NCI-H82 treated with DMSO at 0.1 percent for 48 hours (cell line): ENCODE measurements at regions not wholly inside any gene's neighbourhood (a gene's known extent, or its start where the extent isn't known, plus 50 kb on each side); places are given as distances from the start of the nearest gene placed in this dataset.

Source experiments
- DNase-seq: peaks from one replicate; lab custom pipeline; 2025; ENCODE audit not compliant: unreplicated experiment; lab: John Stamatoyannopoulos, UW

DNA sequence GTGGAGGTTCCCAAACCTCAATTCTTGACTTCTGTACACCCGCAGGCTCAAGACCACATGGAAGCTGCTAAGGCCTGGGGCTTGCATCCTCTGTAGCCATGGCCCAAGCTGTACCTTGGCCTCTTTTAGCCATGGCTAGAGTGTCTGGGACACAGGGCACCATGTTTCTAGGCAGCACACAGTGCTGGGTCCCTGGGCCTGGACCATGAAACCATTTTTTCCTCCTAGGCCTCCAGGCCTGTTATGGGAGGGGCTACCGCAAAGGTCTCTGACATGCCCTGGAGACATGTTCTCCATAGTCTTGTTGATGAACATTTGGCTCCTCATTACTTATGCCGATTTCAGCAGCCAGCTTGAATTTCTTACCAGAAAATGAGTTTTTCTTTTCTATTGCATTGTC lies 701.4 kb downstream of the FGF9 start:
- no peak for DNase-seq

DNA sequence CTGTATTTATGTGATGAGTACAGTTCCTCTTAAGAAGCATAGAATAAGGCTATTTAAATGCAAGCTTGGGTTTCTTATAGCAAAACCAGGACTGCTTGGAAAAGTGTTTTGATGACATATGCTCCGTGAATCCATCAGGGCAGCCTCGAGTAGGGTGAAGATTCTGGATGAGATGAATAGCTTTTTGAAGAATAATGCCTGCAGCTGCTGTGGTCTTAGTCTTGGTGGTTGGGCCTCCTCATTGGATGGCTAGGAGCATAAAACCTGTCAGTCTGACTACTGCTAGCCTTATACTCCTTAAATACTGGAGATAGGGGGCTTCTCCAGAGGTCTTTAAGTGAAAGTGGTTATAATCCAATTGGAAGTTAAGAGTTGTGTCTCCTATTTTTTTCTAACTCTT lies 704.3 kb downstream of the FGF9 start:
- DNase-seq: no peak

DNA sequence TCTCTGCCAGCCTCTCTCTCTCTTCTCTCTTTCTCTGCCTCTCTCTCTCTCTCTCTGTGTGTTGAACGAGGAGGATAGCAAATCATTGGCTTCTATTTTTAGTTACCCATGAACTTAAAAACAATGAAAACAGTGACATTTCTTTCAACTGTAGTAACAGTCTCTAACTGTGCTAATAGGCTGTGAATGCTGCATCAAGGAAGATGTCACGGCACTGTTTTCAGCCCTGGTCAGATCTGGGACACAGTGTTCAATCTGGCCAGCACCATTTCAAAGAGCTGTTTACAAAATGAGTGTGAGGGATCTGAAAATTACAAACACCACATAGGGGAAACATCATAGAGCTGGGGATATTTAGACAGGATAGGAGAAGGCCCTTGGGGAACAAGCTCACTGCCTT lies 717.0 kb downstream of the FGF9 start:
- no peak for DNase-seq

DNA sequence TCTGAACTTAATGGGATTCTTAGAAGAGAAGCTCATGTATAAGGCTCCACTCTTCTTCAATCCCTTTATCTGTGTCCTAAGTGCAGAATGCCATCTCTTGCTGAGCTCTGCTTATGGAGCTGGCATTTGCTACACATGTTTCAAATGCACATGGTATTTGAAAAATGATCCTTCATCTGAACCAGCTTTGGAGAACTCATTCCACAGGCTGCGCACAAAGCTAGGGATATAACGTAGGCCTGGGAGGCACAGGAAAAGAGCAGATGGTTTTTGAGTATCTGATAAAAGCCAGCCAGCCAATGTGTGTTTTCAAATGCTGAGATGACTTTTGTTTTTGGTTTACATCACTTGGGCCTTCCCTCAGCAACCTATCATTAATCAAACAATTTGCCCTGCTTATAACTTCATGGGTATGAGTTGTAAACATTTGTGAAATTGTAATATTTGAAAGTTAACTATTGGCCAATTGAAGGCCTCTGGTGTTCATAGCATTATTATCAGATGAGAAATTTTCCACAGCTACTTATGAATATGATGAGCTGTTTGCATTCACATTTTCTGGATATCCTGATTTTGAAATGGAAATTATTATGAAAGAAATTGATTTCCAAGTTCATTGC lies 729.0 kb downstream of the FGF9 start:
- no peak for DNase-seq

DNA sequence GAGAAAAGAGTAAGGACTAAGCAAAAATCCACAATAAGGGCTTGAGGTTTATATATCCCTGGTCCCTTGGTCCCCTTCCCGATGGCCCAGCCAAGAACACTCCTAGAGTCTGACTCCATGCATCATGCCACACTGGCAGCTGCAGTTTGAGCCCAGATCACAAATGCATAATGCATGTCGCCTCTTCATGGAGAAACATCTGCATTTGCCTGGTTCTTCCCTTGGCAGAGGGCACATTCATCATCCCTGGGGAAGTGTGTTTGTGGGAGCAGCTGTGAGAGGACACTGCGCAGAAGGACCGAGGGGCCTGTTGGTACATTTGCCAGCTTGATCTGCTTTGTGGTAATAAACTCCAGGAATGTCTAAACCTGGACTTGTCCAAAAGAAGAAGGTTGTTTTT lies 731.8 kb downstream of the FGF9 start:
- DNase-seq: no peak

DNA sequence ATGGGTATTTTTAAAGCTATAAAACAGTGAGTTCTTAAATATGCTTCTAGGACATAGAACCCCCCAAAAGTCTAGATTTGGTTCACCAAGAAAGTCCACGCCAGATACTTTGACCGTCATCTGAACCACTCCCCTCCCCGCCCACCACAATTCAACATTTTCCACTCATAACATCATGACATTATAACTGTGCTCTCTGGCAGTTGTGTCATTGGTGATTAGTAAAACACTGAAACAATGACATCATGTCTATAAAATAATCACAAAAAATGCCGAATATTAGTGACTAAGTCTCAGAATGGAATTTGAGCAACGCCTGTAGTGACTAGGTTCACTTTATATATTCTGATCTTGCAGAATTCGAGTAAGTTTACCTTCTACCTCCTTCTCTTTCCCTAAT lies 732.3 kb downstream of the FGF9 start:
- DNase-seq: no peak

DNA sequence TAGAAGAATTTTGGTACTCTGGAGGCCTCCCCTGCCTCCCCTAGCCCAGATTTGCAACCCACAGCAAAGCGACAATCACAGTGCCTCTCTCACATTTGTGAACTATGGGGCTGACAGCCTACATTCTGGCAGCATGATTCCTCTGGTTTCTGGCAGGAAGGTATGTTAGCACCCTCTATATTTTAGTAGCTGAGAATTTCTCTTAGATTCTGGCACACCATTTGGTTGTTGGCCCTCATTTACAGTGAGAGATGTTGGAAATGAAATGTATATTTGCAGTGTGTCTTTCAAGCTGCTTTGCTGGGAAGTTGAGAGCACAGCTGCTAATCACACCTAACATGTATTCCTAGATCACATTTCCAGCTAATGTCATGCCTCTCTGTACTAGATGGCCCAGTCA lies 735.0 kb downstream of the FGF9 start:
- no peak for DNase-seq

DNA sequence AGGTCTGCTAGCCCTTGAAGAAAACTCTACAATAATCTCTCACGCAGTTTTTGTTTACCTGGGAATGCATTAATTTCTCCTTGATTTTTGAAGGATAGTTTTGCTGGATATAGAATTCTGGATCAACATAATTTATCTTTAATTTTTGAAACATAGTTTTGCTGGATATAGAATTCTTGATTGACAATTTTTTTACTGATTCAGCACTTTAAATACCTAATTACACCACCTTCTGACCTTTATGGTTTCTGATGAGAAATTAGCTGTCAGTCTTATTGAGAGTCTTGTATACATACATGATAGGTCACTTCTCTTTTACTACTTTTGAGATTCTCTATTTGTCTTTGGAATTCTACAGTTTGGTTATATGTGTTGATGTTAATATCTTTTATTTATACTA lies 741.6 kb downstream of the FGF9 start:
- no peak for DNase-seq

DNA sequence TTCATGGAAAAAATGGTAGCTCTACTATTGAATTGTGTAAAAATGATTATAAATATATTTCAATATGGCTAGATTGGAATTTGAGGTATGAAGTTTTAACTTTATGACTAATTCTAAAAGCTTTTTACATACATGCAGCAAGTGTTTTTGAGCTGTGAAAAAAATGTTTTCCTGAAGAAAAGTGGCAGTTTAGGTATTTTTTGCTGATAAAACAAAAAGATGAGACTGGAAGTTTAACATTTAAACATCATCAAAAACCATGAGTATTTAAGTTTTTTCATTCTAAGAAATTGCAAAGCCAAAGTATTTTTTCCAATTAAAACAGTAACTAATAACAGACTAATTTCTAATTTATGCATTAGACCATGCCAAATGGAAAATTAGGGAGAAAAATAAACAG lies 751.1 kb downstream of the FGF9 start:
- DNase-seq: no peak

DNA sequence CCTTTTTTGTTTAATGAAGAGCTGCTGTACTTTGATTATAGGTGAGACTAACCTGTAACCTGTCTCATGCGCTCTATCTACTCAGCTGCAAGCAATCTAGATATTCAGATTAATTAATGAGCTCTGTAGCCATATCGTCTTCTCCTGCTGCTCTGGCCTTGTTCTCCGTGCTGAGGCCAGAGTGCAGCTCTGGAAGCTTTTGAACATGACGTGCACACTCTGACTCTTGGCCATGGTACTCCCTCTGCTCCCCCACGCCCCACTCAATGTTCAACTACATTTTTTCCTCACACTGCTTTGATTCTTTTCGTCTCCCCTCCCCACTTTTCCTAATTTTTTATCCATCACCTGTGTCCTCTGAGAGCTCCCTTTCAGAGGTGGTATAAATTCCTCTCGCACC lies 751.8 kb downstream of the FGF9 start:
- DNase-seq: no peak

DNA sequence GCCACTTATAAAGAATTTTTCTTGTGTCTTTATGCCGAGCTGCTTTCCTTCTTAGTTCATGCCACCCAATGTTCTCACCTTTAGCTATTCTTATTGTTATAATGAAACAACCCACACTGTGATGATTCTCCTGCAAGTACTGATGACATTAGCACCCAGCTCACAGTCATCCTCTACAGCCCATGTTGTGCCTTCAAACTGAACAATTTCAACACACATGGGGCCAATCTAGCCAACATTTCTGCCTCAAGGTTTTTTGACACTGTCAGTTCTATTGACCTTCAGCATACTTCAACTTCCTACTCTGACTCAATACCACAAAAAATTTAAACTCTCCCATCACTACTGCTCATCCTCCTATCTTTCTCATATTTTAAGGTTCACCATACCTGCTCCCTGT lies 752.4 kb downstream of the FGF9 start:
- DNase-seq: no peak

DNA sequence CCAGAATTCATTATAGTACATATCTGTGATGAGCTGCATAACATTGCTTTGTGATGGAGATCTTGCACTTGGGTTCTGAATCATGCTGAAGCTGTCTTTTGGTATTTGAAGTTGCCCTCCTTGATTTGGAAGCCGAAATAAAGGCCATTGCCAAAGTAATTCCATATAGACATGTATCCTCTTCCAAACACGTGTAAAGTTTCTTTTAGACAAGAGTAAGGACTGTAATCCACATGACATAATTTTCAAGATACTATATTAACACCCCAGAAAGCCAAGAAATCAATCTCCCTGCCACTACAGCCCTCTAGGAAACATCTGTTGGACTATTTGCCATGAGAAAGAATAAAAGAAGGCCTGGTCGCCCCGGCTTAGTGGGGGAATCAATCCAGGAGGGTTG lies 754.2 kb downstream of the FGF9 start:
- DNase-seq: no peak

DNA sequence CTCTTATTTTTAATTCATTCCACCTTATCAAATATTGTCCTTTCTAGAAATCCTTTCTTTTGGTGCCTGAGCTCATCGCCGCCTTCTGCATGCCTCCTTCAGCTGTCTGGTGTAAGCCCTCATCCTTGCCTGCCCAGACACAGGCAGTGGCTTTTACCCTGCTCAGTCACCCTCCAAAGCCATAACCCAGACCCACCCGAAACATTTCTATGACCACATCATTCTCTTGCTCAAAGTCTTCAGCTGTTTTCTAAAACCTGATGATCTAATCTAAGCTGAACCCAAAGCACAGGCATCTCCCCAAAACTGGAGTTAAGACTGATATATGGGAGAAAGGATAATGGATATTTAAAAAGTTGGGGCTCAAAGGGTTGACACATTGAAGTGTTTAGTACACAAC lies 753.7 kb upstream of the SGCG start:
- no peak for DNase-seq

DNA sequence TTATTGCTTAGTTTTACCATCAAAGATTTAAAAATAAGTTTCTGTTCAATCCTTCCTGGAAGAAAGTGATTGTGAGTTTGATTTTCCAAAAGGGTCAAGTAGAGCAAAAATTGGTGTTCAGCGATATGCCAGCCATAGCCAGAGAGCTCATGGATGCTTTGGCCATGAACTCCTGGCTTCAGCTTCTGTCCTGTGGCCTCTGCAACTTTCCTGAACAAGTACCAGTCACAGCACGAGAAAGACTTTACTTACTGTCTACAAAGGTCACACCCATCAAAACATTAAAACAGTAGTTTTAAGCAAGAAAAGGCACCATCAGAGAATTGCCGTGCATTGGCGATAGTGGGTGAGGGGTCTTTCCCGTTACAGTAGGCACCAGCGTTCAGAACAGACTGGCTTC lies 753.0 kb upstream of the SGCG start:
- no peak for DNase-seq

DNA sequence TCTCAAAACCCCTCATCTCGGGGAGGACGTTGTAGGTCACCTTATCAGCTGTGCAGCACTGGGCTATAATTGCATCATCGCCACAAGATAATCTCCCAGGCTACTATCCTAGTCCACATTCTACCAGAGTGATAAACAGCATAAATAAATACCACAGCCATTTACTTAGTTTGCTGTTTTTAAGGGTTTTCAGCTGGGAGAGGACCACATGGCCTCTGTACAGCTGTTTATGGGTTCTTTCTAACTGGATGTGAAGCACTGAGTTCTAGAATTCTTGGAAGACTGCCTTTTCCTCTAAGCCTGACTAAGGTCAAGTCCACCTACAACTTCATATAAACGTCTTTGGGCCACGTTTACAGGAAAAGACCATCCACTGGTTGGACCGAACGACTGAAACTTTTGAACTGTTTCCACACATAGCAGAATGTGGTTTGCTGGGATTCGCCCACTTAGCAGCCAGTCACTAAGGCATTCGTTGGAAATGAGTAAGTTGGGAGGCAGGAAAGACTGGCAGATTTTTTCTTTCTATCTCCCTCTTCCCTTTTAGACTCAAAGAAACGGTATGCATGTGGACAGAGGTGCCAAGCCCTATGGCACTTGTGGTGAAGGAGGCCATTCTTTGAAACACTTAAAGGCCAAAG lies 752.5 kb upstream of the SGCG start:
- DNase-seq: no peak

DNA sequence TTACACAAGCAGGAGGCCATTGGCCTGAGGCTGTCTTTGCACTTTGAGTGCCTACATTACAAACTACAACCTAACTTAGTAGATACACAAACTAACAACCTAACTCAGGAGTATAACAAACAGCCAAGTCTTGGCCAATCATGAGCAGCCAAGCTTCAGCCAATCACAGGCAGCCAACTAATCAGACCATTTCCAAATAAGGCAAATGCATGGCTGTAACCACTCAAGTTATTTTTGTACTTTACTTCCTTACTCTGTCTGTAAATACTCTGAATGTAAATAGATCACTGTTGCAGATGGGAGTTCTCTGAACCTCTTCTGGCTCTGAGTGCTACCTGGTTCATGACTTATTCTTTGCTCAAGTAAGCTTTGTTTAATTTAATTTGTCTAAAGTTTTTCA lies 748.1 kb upstream of the SGCG start:
- no peak for DNase-seq

DNA sequence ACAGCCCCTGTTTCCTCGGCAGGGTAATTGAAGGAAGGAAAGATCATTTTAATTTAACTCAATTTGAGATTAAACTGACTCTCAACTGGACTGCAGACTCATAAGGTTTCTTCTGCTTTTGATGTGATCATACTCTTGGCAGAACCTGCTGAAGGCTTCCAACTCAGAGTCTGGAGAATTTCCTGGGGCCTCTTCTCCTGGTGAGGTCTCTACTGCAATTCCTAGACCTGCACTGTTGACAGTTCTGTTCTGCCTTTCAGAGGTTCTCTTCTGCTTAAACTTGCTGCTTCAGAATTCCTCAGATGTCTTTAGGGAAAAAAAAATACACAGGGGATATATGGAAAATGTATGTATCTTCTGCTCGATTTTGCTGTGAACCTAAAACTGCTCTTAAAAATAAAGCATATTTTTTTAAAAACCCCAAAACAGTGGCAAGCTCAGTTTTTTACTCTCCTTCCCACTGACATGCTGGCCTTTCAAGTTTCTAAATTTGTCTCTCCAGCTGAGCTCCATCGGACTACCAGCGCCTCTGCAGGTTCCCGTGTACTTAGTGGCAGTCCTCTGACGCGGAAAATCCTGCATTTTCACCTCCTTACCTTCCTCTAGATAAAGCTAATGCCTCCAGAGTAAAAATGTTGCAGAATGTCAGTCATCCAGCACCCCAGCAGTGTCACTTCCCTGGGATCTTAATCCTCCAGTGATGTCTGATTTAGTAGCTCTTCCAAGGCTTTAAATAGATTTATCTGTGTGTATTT lies 733.5 kb upstream of the SGCG start:
- DNase-seq: no peak

DNA sequence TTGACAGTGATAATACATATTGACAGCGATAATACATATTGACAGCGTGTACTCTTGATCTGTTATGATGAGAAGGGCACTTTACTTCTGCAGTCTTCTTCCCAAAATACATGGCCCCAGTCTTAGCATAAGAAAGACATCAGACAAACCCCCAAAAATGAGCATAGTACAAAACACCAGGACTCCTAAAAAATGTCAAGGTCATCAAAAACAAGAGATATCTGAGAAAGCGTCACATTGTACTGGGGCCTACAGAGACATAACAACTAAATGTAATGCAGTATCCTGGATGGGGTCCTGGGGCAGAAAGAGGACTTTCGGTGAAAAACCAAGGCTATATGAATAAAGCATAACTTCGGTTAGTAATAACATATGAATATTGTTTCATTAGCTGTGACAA lies 731.5 kb upstream of the SGCG start:
- DNase-seq: no peak

DNA sequence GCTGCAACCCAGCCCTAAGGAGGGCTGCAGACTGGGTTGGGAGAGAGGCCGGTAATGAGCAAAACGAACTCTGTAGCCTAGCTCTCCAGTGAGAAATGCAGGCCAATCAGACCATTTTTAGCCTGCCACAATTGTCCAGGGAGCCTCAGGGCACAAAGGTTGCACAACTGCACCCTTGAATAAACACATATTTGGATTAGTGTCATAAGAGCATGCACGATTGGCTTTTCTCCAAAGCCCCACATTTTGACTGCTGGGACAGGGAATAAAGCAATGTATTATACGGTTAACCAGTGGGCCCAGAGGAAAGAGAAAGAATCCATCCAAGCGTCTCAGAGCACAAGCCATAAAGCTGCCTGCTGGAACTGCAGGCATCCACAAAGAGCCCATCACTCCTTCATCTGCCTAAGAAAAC lies 729.4 kb upstream of the SGCG start:
- no peak for DNase-seq

DNA sequence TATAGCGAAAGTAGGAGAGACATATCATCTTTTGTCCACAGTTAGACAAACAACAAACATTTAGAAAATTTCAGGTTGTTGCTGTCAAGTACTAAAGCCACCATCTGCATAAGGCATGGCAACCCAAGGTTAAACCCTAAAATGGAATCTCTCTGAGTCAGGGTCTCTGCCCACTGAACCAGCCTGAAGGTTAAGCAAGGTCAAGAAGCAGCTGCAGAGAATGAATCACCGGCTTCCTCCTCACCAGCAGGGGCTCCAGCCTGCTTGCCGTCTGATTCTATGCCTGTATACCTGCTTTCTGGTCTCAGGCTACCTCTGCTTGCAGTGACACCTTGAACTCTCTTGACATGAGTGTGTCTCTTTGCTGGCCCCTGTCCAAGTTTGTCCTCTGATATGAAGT lies 726.2 kb upstream of the SGCG start:
- DNase-seq: no peak

DNA sequence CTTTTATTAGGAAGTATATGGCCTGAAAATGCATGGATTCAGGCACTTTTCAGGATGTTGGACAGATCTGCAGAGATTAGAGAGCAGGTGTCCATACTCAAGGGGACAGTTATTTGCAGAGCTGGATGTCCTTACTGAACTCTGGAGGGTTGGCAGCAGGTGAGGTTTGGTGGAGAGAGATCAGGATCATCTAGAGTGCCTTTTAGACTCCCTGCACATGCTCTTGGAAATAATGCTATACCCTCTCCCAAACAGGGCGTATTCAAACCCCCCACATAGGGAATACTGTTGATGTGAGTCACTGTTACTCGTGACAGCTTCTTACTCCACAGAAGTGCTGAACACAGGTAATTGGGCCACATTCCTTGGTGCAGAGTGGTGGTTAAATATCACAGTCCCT lies 725.7 kb upstream of the SGCG start:
- no peak for DNase-seq

DNA sequence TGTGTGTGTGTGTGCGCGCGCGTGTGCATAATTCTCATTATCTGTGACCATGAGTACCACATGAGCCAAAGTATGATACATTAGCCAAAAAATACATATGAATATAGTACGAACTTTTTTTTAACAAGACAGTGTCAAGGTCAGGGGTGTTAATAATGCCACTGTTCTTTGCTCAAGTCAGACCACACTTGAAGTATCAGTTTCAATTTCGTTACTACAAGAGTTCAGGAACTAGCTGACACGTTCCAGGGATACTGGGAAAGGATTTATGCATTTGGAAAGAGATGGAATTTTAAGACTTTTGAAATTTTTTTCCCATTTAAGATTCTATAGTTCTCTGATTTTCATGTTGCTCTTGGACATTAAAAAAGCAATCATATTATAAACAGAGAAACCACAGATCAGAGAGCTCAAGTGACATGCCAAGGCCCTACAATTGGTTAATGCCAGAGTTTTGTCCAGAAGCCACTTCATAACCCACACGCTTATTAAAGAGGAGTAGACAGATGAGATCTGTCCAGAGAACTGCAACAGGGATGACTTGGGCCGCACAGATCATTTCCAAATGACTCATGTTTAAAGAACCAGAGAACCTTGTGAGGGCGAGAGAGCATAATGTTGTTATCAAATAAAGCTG lies 718.8 kb upstream of the SGCG start:
- no peak for DNase-seq
